Right atrium auricular region (tissue), 2 donors: ENCODE measurements at regions not wholly inside any gene's neighbourhood (a gene's known extent, or its start where the extent isn't known, plus 50 kb on each side); places are given as distances from the start of the nearest gene placed in this dataset.
"Not testable (repeated sequence)": the region's sequence is repeated elsewhere in the genome, so short reads cannot be mapped to it uniquely, and the experiment has no call there.

ENCODE experiments used
- DNase-seq: peaks from one replicate; pipeline ENCODE4 v3.0.0-alpha.2; 2019; ENCODE audit warnings: low spot score
- H3K27ac ChIP-seq, 2 donors: fragments of 200-600 bp; sonication (generic); 1 replicate in 1 of 2; 2 replicates in 1 of 2; pipeline ENCODE4 v1.5.1; 2016 to 2019
- H3K27me3 ChIP-seq, 2 donors: fragments of 200-600 bp; sonication (generic); one replicate each; pipeline versions ENCODE4 v1.5.1 to v1.6.0; 2017 to 2019
- H3K36me3 ChIP-seq: fragments of 200-600 bp; sonication (generic); one replicate; pipeline ENCODE4 v1.5.1; 2016
- H3K4me1 ChIP-seq, 2 donors: fragments of 200-600 bp; sonication (generic); one replicate each; pipeline versions ENCODE4 v1.5.1 to v1.6.0; 2017 to 2019
- H3K4me3 ChIP-seq, 2 donors: fragments of 200-600 bp; sonication (generic); 1 replicate in 1 of 2; 2 replicates in 1 of 2; pipeline ENCODE4 v1.5.1; 2017 to 2019; ENCODE audit warnings: mild to moderate bottlenecking in 1 of 2, moderate library complexity in 1 of 2
- H3K9me3 ChIP-seq, 2 donors: fragments of 200-600 bp; sonication (generic); one replicate each; pipeline ENCODE4 v1.5.1; 2019
- TF ChIP-seq, protein P1 (sequence below), 2 donors: fragments of 200-600 bp; sonication (generic); IDR thresholded peaks; one replicate each; pipeline ENCODE4 v1.5.1; 2019; ENCODE audit warnings: antibody characterized with exemption in 2 of 2

DNA sequence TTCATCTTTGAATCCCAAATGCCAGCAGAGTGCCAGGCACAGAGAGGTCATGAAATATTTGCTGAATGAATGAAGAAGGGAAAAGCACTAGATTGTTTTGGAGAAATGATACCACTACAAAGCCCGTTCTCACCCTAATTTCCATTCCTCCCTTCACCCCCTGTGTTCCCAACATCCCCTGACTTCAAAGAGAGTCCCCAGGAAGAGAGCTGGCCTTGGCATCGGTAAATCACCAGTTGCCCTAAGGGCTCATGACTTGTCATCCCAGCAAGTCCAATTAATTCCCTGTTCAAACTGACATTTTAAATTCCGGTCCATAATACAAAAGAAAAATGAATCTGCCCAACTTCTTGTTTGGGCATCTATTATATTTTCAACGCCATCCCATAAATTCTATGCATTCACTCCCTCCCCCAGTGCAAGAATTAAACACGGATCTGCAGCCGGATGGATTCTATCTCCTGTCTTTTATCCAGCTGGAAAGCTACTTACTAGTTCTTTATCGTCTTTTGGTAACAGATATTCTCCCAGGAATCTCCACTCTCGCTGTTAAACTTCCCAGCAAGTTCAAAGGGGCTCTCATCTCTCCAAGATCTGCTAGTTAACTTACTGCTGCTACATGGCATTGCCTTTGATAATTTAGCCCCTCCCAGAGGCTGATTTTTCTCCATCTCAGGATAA lies 63.9 kb upstream of the TSC22D2 start:
- Histone ChIP-seq H3K27ac (no peak overlapping the region), H3K27me3 (no peaks in the 10 kb centered on the region), H3K9me3 (no peaks in the 10 kb centered on the region), H3K36me3 (no peaks in the 10 kb centered on the region), H3K4me1 (peaks cover 0 to 20% of the 10 kb centered on the region in 2 donors), H3K4me3 (no peak overlapping the region)
- no peak for DNase-seq
- TF ChIP-seq, protein P1, sequence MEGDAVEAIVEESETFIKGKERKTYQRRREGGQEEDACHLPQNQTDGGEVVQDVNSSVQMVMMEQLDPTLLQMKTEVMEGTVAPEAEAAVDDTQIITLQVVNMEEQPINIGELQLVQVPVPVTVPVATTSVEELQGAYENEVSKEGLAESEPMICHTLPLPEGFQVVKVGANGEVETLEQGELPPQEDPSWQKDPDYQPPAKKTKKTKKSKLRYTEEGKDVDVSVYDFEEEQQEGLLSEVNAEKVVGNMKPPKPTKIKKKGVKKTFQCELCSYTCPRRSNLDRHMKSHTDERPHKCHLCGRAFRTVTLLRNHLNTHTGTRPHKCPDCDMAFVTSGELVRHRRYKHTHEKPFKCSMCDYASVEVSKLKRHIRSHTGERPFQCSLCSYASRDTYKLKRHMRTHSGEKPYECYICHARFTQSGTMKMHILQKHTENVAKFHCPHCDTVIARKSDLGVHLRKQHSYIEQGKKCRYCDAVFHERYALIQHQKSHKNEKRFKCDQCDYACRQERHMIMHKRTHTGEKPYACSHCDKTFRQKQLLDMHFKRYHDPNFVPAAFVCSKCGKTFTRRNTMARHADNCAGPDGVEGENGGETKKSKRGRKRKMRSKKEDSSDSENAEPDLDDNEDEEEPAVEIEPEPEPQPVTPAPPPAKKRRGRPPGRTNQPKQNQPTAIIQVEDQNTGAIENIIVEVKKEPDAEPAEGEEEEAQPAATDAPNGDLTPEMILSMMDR (IDR thresholded peaks at IDR 0.05), result no peak

DNA sequence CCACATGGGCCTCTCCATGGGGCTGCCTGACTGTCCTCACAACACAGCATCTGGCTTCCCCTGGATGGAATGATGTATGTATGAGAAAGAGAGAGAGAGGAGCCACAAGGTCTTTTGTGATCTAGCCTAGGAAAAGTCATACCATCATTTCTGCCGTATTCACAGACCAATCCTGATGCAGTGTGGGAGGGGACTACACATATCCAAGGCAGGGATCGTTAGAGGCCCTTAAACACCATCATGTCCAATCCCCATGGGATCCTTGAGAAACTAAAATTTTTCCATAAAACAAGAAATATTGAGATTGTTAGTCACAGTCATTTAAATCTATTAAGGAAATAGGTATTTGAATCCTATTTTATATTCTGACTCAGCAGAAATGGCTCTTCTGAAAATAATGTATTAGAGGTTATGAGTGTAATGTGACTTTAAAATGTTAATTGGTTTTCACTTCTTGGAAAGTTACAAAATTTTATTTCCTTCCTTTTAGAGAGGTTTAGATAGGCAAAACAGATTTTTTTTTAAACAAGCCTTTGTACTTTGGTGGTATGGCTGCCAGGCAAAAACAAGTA lies 65.1 kb upstream of the TSC22D2 start:
- TF ChIP-seq, protein P1 (IDR thresholded peaks at IDR 0.05), result no peak
- Histone ChIP-seq H3K27ac (no peak overlapping the region), H3K36me3 (no peaks in the 10 kb centered on the region)

DNA sequence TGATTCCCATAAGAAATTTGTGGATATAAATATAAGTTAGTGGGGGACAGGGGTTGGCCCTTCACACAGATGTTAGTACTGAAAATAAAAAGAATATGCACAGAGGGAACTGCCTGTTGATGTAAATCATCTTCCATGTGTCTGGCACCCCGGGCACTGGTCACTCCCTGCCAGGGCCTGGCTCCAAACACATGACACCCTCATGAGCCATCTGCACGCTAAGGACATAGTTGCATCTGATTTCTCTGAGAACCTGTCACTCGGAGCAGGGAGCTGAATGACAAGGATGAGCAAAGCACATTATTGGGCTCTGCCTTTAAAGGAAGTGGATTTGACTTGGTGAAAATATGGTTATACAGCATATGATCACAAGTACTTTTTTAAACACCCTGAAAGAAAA lies 66.2 kb upstream of the TSC22D2 start:
- no peak overlapping the region for H3K27ac ChIP-seq
- TF ChIP-seq, protein P1 (IDR thresholded peaks at IDR 0.05), result no peak
- DNase-seq, result no peak
- H3K4me1 ChIP-seq, result no peaks in the 10 kb centered on the region
- no peak overlapping the region for H3K4me3 ChIP-seq
- no peaks in the 10 kb centered on the region for H3K36me3 ChIP-seq
- no peaks in the 10 kb centered on the region for H3K27me3 ChIP-seq
- no peaks in the 10 kb centered on the region for H3K9me3 ChIP-seq

More for the DNA sequence above, 65.1 kb upstream of the TSC22D2 start:
- H3K4me1 ChIP-seq, result peaks cover 0 to 9% of the 10 kb centered on the region in 2 donors
- no peak overlapping the region for H3K4me3 ChIP-seq
- DNase-seq, result no peak
- H3K9me3 ChIP-seq, result no peaks in the 10 kb centered on the region
- no peaks in the 10 kb centered on the region for H3K27me3 ChIP-seq

DNA sequence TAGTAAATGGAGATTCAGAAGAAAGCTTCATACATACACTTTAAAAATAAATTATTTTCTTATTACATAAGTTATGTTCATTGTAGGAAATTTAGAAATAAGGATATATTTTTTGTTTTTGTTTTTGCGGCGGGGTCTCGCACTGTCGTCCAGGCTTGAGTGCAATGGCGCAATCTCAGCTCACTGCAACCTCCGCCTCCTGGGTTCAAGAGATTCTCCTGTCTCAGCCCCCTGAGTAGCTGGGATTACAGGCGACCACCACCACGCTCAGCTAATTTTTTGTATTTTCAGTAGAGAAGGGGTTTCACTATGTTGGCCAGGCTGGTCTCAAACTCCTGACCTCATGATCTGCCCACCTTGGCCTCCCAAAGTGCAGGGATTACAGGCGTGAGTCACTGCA lies 71.7 kb upstream of the TSC22D2 start:
- H3K36me3 ChIP-seq, H3K27me3 ChIP-seq, DNase-seq, H3K9me3 ChIP-seq, H3K4me1 ChIP-seq, H3K4me3 ChIP-seq, H3K27ac ChIP-seq: not testable (repeated sequence)

DNA sequence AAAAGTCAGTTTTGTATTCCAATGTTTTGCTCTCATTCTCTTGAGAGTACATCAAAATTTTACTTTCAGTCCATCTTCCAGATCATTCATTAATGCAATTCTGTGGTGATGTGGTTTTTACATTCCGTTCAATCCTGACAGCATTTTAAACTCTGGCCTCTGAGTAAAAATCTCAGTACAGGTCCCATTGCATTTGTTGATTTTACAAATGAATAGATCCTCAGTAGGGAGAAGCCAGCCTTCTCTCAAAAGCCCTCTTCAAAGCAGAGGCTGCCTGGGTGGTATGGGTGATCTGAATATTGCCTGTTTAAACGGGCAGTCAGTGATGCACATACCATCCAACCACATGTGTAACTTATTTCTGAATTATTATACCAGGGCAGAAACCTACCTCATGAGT lies 72.5 kb upstream of the TSC22D2 start:
- H3K27ac ChIP-seq, result no peak overlapping the region
- TF ChIP-seq, protein P1 (IDR thresholded peaks at IDR 0.05), result no peak
- DNase-seq, result no peak
- H3K4me3 ChIP-seq, result no peak overlapping the region
- H3K27me3 ChIP-seq, result no peaks in the 10 kb centered on the region
- H3K4me1 ChIP-seq, result no peaks in the 10 kb centered on the region
- H3K9me3 ChIP-seq, result no peaks in the 10 kb centered on the region
- H3K36me3 ChIP-seq, result no peaks in the 10 kb centered on the region

DNA sequence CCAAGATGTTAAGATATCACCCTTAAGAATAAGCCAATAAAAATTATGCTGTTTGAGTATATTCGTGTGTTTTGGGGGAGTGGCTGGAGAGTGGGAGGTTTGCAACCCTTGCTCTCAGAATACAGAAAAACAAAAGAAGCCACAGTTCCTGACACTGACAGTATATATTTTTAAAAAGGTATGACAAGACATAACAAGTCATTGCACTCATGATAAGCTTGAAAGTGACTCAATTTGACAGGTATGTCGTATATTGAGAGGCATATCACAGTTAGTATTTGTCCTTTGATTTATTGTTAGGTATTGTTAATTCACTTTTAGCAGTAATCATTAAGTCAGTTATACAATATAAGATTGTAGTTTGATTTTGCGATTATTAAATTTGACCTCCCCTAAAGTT lies 73.1 kb upstream of the TSC22D2 start:
- Histone ChIP-seq H3K9me3 (no peaks in the 10 kb centered on the region), H3K27me3 (no peaks in the 10 kb centered on the region), H3K4me3 (no peak overlapping the region), H3K4me1 (no peaks in the 10 kb centered on the region), H3K27ac (no peak overlapping the region), H3K36me3 (no peaks in the 10 kb centered on the region)
- TF ChIP-seq, protein P1 (IDR thresholded peaks at IDR 0.05), result no peak
- DNase-seq, result no peak
